Activated CD4-positive, alpha-beta T cell treated with anti-CD3 and anti-CD28 coated beads, Interleukin-2, Interleukin-4, amounts not matched to agents 100 ng/mL and 50 ng/mL, durations not matched to agents 16 hours and 8 hours (primary cell): ENCODE measurements at regions not wholly inside any gene's neighbourhood (a gene's known extent, or its start where the extent isn't known, plus 50 kb on each side); places are given as distances from the start of the nearest gene placed in this dataset.

Source experiments
- DNase-seq: peaks from one replicate; pipeline ENCODE4 v3.0.0-alpha.2; 2020; ENCODE audit warnings: low spot score

DNA sequence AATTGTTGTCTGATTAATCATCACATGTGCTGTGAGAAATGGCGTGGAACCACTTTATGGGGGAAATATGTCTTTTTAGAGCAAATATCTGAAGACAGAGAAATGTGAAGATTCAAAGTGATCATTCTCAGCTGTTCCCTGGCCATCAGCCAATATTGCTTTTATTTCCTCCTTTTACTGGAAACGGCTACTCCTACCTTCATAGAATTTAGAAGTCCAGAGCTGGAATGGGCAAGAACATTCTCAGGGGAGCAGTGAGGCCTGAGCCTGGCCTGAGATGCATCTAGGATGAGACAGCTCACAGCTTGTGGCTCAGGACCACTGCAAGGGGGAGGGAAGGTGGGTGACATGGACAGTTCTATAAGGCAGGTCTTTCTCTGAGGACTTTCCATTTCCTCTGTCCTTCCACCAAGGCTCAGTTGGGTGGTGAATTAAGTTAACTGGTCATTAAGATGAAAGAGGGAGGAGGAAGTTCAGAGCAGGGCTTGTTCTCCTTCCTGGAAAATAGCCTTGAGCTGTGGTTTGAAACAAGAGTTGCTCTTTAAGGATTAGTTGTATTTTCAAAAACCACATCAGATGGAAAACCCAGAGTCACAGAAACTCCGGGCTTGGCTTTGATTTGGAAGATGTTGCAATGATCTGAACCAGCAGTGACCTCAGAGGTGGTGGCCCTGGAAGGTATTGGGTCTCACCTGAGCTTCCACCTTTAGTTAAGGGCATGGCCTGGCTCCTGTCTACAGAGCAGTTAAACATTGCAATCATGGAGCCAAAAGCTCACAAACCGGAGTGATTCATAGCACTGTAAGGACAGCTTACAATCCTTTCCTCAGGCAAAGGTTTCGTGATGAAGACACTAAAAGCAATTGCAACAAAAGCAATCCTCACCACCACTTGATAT, 144.3 kb downstream of the VAPA start:
- DNase-seq = no peak

GRCh38 chr18:10059610-10060468, 146.0 kb downstream of the VAPA start:
- no peak for DNase-seq

DNA sequence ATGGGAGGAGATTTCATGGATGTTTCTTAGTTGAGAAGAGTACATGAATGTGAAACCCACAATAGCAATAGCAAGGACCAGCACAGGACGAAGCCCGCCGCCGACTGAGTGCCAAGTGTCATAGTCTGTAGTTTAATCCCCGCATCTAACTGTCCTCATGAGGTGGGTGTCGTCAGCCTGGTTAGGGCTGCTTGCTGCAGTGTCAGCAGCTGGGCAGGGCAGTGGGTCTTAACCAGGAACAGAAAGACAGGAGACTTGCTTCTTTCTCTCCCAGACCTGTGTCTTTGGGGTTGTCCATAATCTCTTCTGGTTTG, 146.6 kb downstream of the VAPA start:
- no peak for DNase-seq

GRCh38 chr18:10060841-10061240, 147.0 kb downstream of the VAPA start:
- DNase-seq = no peak

GRCh38 chr18:10061566-10062140, 147.8 kb downstream of the VAPA start:
- no peak for DNase-seq

GRCh38 chr18:10062302-10063300, 148.8 kb downstream of the VAPA start:
- no peak for DNase-seq

DNA sequence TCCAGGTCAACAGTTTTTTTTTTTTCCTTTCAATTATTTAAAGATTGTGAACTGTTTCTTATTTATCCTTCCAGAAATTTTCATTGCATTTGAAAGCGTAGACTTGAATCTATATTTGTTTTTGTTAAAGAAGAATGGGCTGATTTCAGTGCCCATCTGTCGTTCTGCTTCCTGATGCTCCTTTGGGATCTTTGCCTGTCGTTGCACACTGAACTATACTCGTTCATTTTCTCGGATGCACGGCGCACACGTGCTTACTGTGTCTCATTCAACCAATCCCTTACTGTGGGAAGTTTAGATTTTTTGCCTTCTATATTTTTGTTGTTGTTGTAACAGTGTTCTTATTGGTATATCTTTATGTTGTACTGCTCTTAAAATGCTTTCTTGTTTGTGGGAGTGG, 149.7 kb downstream of the VAPA start:
- no peak for DNase-seq

GRCh38 chr18:10064267-10064666, 150.5 kb downstream of the VAPA start:
- DNase-seq = no peak

DNA sequence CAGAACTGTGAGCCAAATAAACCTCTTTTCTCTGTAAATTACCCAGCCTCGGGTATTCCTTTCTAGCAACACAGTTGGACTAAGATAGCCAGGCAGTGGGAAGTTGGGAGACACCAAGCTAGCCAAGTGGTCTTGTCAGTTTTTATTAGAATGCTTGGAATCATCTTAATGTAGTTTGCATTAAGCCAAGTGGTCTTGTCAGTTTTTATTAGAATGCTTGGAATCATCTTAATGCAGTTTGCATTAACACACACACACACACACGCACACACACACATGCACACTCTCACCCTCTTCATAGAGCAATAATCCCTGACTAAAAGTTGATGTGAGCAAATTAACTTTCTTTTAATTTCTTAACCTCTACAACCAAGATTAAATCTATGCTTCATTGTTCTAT, 151.5 kb downstream of the VAPA start:
- DNase-seq = no peak

DNA sequence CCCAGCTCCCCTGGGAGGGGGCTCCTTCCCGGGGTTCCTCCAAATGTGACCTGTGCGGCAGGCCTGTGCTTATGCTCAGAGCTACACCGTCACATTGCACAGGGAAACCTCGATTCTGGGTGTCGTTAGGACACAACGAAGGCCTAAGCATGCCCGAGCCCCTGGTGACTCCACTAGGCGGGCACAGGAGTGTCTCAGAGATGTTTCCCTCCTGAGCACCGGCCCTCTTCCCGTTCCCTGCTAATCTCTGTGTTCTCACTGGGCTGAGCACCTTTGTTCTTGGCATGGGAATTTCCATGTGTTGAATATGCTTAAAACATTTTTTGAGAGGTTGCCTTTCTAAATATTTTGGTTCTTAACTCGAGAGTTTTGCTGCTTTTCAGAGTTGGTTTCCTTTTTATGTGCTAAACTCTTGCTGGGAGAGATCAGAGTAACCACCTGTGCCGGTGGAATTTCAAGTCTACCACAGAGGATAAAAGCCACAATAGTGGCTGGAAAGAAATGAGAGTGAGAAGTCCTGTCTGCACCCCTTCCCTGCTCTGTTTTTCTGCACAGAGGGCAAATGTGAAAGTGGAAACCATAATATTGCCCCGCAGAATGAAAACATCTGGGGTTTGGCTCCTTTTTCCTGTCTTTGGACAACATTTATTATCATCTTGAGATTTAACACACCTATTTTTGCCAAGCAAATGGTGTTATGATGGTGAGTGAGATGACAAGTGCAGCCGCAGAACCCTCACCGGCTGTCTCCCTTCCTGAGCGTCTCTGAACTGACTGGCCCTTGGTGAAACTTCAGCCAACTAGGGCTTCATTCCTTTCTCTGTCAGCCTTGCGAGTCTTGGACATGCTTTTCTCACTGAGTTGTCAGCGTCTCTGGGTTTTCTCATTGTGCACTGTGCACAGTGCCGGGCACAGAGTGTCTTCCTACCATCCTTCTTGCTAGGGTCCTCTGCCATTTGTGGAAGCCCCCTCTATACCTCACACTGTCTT, 154.1 kb downstream of the VAPA start:
- no peak for DNase-seq

DNA sequence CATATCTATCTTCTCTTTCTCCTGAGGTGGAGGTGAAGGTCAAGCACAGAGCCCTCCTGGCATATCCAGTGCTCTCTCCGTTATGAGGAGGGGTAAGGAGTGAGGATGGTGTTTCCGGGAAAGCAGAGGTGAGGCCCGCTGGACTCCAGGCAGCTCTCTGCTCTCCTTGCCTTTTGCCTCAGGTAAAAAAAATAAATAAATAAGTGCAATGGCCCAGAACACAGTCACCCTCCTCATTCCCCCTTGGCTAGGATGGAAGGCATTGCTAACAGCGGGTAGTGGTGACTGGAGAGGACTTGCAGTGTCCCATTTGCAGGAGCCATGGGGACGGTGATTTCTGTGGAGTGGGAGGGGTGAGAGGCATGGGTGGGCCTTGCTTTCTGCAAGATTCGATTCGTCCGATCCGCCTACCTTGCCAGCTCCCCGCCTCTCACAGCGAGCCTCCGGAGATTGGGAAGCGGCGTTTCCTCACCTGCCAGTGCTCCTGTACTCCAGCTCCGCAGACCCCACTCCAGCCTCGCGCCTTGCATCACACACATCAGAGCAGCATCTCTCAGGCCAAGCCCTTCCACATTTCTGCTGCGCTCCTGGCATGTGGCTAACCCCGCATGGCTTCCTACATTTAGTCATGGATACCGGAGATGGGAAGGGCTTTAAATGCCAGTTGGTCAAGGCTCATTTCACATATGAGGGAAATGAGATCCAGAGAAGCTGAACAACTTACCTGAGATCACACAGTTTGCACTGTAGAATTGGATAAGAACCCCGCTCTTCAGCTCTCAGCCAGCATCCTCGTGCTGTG, 155.2 kb downstream of the VAPA start:
- DNase-seq = no peak

DNA sequence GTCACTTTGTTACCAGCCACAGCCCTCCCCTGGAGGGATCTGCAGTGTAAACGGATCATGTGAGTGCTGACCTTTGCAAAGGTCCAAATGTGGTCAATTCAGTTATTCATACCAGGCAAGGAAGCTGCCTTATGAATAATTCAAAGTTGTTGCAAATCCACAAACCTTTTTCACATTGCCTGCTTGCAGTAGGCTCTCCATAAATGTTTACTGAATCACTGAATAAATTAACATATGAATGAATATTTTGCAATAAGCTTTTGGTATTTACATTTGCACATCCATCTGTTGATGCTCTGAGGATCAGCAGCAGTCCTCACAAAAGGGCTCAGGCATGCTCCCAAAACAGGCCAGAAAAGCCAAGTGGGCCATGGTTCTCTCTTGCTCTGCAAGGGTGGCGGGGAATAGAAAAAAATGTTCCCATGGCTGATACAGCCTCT, 156.8 kb downstream of the VAPA start:
- no peak for DNase-seq

DNA sequence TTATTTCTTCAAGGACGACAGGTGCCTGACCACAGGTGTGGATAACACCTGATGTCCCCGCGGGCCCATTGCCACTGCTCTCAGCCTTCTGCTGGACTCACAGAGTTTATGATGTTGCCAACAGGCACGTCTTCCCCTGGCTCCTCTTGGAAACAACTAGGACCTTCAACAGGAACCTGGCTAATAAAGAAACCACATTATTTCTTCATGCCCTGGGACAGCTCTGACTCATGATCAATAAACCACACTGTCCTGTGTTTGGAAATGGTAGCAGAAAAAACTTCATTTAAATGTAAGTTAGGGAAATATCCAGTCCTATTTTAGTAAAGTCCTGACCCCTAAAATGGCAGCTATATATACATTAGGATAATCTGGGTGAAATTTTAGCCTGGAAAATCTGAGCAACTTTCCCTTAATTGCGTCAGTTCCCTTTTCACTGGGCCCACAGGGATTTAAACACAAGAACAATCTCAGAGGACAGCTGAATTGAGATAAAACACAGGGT, 158.9 kb downstream of the VAPA start:
- no peak for DNase-seq

DNA sequence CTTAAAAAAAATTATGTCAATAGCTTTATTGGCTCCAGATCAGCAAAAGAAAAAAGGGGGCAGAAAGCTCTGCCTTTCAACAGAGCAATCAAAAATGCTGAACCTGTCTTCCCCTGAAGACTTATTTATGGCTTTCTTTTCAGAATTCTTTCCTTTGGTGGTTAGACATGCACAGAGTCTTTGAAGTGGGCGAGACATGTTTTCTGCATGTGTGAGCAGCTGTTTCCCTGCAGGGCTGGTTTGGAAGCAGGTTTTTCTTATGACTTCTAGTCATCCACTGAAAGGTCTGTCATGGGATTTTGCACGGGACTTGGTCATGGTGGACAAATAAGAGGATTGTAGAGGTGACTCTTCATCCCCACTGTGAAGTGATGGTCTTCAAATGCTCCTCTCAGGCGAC, 160.3 kb downstream of the VAPA start:
- DNase-seq = no peak

- no peak for DNase-seq
Observed at GRCh38 chr18:10074728-10075127, 160.9 kb downstream of the VAPA start.

DNA sequence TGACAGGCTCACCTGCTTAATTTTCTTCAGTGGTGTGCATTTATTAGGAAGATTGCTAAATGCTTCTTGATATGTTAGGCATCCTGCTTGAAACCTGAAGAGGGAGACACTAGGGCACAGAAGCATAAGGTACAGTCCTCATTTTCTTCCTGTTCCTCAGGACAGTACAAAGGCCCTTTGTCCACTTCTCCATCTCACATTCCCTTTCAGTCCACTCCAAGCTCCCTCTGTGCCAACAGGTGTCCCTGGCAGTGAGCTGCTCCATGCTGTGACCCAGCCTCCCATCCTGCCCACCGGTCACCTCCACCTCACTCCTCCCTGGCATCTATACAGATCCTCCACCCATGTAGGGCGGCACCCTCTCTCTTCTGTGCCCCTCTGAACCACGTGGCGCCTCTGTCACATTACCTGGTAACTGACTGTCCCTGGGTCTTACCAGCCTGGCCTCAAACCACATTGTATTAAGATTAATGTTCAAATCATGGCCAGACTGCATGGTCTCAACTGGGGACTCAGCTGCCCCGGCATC, 162.8 kb downstream of the VAPA start:
- no peak for DNase-seq

DNA sequence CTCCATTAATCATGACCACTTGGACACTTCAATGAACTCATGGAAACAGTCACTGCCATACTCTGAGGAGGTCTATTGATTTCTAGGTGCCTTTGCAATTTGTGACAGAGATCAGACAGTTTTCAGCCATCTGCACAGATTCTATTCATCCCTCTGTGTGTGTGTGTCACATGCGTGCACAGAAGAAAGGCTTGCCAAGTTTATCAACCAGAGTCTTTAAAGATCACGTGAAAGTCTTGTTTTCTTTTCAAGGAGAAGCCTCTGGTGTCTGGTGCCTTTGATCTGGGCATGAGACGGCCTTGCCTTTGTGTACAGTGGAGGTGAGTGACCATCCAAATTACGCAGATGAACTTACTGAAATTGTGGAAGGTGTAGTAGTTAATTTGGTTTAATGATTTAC, 164.2 kb downstream of the VAPA start:
- DNase-seq = no peak

DNA sequence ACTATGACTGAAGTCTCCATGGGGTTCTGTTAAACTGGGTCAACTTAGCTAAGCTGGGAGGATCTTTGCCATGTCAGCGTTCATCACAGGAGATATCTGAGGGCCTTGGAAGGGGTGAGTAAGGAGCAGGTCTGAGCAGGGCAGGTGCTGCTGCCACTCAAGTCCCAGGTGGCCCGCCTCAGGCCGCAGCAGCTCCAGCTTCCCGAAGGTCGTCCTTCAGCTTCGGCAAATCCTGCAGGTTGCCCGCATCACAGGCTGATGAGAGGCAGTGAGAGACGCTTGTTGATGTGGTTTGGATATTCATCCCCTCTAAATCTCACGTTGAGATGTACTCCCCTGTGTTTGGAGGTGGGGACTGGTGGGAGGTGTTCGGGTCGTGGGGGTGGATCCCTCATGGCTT, 166.6 kb downstream of the VAPA start:
- DNase-seq = no peak

DNA sequence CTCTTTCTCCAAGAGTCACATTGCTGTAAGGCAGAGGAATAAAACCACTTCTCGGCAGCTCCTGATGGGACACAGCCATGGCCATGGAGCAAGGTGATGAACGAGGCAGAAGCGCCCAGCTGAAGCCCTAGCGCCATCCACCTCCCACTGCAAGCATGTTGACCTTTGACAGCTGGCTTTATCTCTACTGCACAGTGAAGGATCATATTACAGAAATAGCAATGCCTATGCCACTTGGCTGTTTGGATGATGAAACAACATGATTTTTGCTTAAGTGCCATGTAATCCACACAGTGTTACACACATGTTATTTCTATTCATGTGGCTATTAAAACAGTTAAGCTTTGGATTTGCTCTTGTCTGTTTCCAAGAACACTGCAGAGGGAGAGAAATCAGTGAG, 167.7 kb downstream of the VAPA start:
- DNase-seq = no peak
